ENCODE measurements at regions not wholly inside any gene's neighbourhood (a gene's known extent, or its start where the extent isn't known, plus 50 kb on each side); places are given as distances from the start of the nearest gene placed in this dataset.
"Not testable (repeated sequence)": the region's sequence is repeated elsewhere in the genome, so short reads cannot be mapped to it uniquely, and the experiment has no call there.

GRCh38 chr4:101500742-101501141 is 153.4 kb upstream of the PPP3CA start:
- no peak for DNase-seq (ENCODE audit: low read depth, low spot score)
- in situ Hi-C loops (cut with HindIII; ENCODE audit: low pct_unique_long_range_greater_than_20kb, low sequenced_read_pairs): no loop called here

GRCh38 chr4:101475246-101475645 is 127.9 kb upstream of the PPP3CA start:
- DNase-seq (ENCODE audit: low read depth, low spot score): no peak
- in situ Hi-C loops (cut with HindIII; ENCODE audit: low pct_unique_long_range_greater_than_20kb, low sequenced_read_pairs): no loop called here

- no peak for DNase-seq (ENCODE audit: low read depth, low spot score)
- in situ Hi-C loops (cut with HindIII; ENCODE audit: low pct_unique_long_range_greater_than_20kb, low sequenced_read_pairs): no loop called here
Observed at GRCh38 chr4:101471201-101471600, 123.9 kb upstream of the PPP3CA start.

GRCh38 chr4:101464596-101464995 is 117.3 kb upstream of the PPP3CA start:
- DNase-seq (ENCODE audit: low read depth, low spot score): no peak
- in situ Hi-C loops (cut with HindIII; ENCODE audit: low pct_unique_long_range_greater_than_20kb, low sequenced_read_pairs): no loop called here

DNA sequence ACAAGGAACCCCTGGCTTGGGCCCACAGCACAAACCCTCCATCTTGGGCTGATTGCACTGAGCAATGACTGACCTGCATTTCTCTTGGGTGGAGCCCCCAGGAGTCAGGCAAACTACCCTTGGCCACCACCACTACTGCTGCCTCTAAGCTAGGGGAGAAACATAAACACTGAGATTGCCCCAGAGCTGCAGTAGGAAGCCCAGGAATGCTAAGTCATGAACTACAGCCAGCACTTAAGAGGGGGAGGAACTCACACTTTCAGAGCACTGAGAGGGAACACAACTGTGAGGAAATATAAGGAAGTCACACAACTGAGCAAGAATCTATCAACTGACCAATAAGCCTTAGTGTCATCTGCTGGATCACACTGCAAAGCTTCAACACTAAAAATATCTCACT is 111.6 kb upstream of the PPP3CA start:
- in situ Hi-C loops (cut with HindIII; ENCODE audit: low pct_unique_long_range_greater_than_20kb, low sequenced_read_pairs): no loop called here
- no peak for DNase-seq (ENCODE audit: low read depth, low spot score)

DNA sequence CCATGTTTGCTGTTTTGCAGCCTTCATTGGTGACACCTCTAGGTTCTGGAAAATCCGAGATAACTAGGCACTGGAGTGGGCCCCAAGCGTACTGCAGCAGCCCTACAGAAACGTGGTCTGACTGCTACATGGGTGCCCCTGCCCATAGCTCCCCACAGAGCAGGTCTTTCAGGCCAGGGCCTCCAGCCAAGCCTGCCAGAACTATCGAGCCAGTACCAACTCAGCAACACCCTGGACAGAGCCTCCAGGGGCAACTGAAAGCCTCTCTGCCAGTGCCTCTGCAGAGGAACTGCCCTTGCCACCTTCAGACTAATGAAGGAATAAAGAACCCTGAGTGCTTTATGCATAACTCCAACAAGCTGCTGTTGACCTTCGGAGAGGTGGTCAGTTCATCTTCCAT is 111.1 kb upstream of the PPP3CA start:
- in situ Hi-C loops (cut with HindIII; ENCODE audit: low pct_unique_long_range_greater_than_20kb, low sequenced_read_pairs): no loop called here
- DNase-seq (ENCODE audit: low read depth, low spot score): no peak

DNA sequence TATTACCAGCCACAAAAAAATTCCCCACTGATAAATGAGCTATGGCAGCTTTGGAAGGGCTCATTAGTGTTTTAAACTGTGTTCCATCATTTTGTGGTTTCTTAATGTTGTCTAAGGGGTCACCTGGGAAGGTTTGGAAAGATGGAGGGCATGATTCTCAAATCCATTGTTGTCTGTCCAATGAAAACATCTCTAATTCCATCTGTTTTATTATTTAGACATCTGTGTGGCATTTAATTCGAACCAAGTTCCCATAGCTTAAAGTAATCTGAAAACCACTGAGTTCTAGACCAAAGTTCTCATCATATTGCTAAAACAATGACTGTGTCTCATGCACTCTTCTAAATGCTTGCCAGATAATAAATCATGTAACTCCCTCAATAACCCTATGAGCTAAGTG is 103.8 kb upstream of the PPP3CA start:
- DNase-seq (ENCODE audit: low read depth, low spot score): no peak
- in situ Hi-C loops (cut with HindIII; ENCODE audit: low pct_unique_long_range_greater_than_20kb, low sequenced_read_pairs): no loop called here

DNA sequence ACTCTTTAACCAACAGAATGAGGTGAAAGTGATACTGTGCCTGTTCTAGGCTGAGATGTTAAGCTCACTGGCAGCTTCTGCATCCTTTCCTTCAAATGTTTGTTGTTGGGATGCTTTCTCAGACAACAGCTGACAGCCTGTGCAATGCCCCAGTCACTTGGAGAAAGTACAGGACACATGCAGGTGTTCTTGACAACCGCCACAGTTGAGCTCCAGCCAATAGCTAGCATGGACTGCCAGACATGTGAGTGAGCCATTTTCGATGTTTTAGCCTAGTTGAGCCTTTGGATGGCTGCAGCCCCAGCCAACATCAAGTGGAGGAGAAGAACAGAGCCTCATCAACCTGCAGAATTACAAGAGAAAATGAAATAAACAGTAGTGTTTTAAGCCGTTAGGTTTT is 94.1 kb upstream of the PPP3CA start:
- in situ Hi-C loops (cut with HindIII; ENCODE audit: low pct_unique_long_range_greater_than_20kb, low sequenced_read_pairs): no loop called here
- DNase-seq (ENCODE audit: low read depth, low spot score): no peak

- in situ Hi-C loops (cut with HindIII; ENCODE audit: low pct_unique_long_range_greater_than_20kb, low sequenced_read_pairs): no loop called here
- no peak for DNase-seq (ENCODE audit: low read depth, low spot score)
Observed at GRCh38 chr4:101439926-101440325, 92.6 kb upstream of the PPP3CA start.

GRCh38 chr4:101421386-101421785 is 74.1 kb upstream of the PPP3CA start:
- in situ Hi-C loops (cut with HindIII; ENCODE audit: low pct_unique_long_range_greater_than_20kb, low sequenced_read_pairs): no loop called here

GRCh38 chr4:101420661-101421060 is 73.3 kb upstream of the PPP3CA start:
- in situ Hi-C loops (cut with HindIII; ENCODE audit: low pct_unique_long_range_greater_than_20kb, low sequenced_read_pairs): no loop called here

More at GRCh38 chr4:101421386-101421785, 74.1 kb upstream of the PPP3CA start:
- DNase-seq (ENCODE audit: low read depth, low spot score): peak; percentile 60

DNA sequence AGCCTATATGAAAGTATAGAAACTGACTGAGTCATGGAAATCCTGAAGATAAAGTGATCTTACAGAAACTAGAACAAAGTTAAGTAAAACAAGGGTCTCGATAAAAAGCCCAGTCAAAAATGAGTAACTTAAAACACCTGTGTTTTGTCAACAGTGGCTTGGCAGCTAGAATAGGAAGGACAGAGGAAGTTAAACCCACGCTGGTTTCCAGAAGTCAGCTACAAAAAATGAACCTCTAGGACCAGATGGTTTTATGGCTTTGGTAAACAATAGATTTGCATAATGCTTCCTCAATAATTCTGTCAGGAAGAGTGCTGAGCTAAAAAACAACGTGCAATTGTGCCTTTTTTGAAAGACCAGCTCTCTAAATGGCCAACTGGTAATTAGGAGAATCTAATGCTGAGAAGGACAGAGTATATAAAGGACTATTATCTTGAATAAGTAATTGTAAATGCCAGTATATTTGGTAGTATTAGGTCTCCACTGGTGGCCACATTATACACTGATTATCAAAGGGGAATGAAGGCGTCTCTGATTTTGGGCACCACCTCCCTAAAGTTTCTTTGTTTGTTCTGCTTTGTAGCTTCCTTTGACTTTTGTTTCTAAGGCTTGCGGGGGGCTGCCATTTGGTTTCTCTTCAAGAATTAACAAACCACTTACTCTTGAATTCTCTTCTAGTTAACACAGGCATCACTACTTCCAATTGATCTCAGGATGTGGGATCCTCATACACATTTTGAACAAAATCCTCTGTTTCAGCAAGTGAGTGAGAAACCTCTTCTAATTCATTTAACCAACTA is 72.2 kb upstream of the PPP3CA start:
- in situ Hi-C loops (cut with HindIII; ENCODE audit: low pct_unique_long_range_greater_than_20kb, low sequenced_read_pairs): no loop called here
- DNase-seq (ENCODE audit: low read depth, low spot score): no peak

More at GRCh38 chr4:101420661-101421060, 73.3 kb upstream of the PPP3CA start:
- DNase-seq (ENCODE audit: low read depth, low spot score): no peak

- no peak for DNase-seq (ENCODE audit: low read depth, low spot score)
- in situ Hi-C loops (cut with HindIII; ENCODE audit: low pct_unique_long_range_greater_than_20kb, low sequenced_read_pairs): no loop called here
Observed at GRCh38 chr4:101418466-101418865, 71.1 kb upstream of the PPP3CA start.

DNA sequence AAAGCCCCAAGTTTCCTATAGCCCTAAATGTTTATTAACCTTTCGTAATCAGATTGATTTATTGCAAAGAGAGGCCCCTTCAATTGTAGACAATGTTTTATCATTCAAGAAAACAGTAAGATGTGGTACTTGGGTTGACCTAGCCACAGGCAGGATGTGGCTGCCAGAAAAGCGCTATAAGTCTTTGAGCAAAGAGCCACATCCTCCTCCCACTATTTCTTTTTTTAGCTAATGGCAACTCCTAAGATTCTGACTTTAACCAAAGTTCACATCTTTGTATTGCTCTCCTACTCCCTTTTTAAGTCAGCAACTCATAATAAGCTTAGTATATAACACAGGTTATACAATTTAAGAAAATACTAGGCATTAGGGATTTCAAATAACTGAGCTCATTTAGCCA is 70.7 kb upstream of the PPP3CA start:
- no peak for DNase-seq (ENCODE audit: low read depth, low spot score)
- in situ Hi-C loops (cut with HindIII; ENCODE audit: low pct_unique_long_range_greater_than_20kb, low sequenced_read_pairs): no loop called here

GRCh38 chr4:101417046-101417445 is 69.7 kb upstream of the PPP3CA start:
- DNase-seq (ENCODE audit: low read depth, low spot score): no peak
- in situ Hi-C loops (cut with HindIII; ENCODE audit: low pct_unique_long_range_greater_than_20kb, low sequenced_read_pairs): no loop called here

DNA sequence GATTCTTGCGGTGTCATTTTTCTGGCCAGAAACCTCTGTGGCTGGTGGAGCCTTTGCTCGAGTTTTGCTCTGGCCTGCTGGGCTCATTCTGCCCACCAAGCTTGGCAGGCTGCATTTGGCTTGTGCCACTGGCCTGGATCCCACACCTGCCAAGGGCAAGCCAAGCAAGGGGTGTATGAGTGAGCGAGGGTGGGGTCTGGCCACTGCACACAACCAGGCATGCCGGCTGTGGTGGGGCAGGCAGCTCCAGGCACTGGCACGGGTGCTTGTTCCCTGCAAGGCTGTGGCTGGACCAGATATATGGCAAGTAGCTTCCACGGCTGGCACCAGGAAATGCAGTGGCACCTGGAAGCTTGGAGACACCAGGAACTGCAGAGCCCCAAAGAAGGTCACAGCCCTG is 68.6 kb upstream of the PPP3CA start:
- DNase-seq (ENCODE audit: low read depth, low spot score): no peak
- in situ Hi-C loops (cut with HindIII; ENCODE audit: low pct_unique_long_range_greater_than_20kb, low sequenced_read_pairs): no loop called here

DNA sequence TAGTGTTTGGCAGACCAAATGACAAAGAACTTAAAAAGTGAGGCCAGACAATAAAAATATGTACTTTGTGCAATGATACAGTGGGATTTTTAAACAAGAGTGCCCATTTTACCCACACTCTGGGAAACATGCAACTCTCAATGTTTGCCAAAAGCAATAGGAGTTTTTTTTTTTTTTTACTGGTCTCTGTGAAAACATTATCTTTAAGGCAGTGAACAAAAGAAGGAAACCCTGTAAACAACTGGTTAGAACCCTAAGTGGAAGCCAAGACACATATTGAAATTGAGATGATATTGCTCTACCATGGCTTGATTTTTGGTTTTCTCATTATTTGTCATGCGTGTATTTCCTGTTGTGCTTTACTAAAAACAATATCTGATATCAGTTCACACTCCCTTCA is 67.2 kb upstream of the PPP3CA start:
- DNase-seq (ENCODE audit: low read depth, low spot score): no peak
- in situ Hi-C loops (cut with HindIII; ENCODE audit: low pct_unique_long_range_greater_than_20kb, low sequenced_read_pairs): no loop called here

DNA sequence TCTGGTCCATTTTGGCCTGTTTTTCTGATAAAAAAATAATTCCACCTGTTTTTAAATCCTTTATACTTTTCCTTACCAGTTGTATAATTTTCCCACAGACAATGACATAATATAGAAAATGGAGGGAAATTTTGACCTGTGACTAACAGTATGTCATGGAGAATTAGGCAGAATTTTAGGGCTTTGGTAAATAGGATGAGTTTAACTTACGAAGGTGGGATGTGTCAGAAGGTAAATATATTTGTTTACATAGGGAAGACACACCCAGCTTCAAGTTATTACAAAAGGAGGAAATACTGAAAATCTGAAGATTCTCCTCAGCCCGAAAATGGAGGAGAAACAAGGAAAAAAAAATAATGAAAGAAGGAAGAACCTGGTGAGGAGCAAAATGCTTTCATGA is 64.6 kb upstream of the PPP3CA start:
- in situ Hi-C loops (cut with HindIII; ENCODE audit: low pct_unique_long_range_greater_than_20kb, low sequenced_read_pairs): no loop called here
- no peak for DNase-seq (ENCODE audit: low read depth, low spot score)

DNA sequence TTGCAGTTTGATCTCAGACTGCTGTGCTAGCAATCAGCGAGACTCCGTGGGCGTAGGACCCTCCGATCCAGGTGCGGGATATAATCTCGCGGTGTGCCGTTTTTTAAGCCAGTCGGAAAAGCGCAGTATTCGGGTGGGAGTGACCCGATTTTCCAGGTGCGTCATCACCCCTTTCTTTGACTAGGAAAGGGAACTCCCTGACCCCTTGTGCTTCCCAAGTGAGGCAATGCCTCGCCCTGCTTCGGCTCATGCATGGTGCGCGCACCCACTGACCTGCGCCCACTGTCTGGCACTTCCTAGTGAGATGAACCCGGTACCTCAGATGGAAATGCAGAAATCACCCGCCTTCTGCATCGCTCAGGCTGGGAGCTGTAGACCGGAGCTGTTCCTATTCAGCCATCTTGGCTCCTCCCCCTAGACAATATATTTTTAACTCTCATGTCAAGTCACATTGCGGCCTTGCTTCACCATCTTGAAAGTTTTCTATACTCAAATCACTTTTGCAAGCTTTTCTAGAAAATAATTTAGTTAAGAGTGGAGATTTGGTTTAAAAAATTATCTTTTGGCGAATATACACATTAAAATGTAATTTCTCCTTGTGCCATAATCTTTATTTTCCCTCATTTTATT is 64.1 kb upstream of the PPP3CA start:
- in situ Hi-C loops (cut with HindIII; ENCODE audit: low pct_unique_long_range_greater_than_20kb, low sequenced_read_pairs): not testable (repeated sequence)

More for the DNA sequence above, 64.1 kb upstream of the PPP3CA start:
- DNase-seq (ENCODE audit: low read depth, low spot score): not testable (repeated sequence)
